Eye (tissue), 1 donor: ENCODE measurements at regions not wholly inside any gene's neighbourhood (a gene's known extent, or its start where the extent isn't known, plus 50 kb on each side); places are given as distances from the start of the nearest gene placed in this dataset.
A peak's percentile ranks its signal among the peaks of the same experiment; 100 is the strongest.

Source experiments
- DNase-seq: peaks from one replicate; pipeline ENCODE4 v3.0.0-alpha.2; 2015

GRCh38 chr7:52980129-52980528, 55.3 kb upstream of the POM121L12 start:
- DNase-seq = no peak

GRCh38 chr7:52973126-52973525, 62.3 kb upstream of the POM121L12 start:
- DNase-seq = no peak

- DNase-seq = no peak
Observed at GRCh38 chr7:52962402-52963076, 72.9 kb upstream of the POM121L12 start.

- no peak for DNase-seq
Observed at GRCh38 chr7:52961084-52961483, 74.3 kb upstream of the POM121L12 start.

GRCh38 chr7:52959878-52960660, 75.4 kb upstream of the POM121L12 start:
- no peak for DNase-seq

- DNase-seq = no peak
Observed at GRCh38 chr7:52959336-52959735, 76.1 kb upstream of the POM121L12 start.

GRCh38 chr7:52958621-52959140, 76.8 kb upstream of the POM121L12 start:
- DNase-seq = no peak

- no peak for DNase-seq
Observed at GRCh38 chr7:52956379-52956915, 79.0 kb upstream of the POM121L12 start.

- no peak for DNase-seq
Observed at GRCh38 chr7:52955522-52955921, 79.9 kb upstream of the POM121L12 start.

- DNase-seq = no peak
Observed at GRCh38 chr7:52944921-52945320, 90.5 kb upstream of the POM121L12 start.

GRCh38 chr7:52940481-52940880, 95.0 kb upstream of the POM121L12 start:
- DNase-seq = no peak

GRCh38 chr7:52938455-52939133, 96.8 kb upstream of the POM121L12 start:
- DNase-seq = no peak

GRCh38 chr7:52936750-52937149, 98.7 kb upstream of the POM121L12 start:
- DNase-seq = no peak

- no peak for DNase-seq
Observed at GRCh38 chr7:52928591-52928990, 106.8 kb upstream of the POM121L12 start.

- no peak for DNase-seq
Observed at GRCh38 chr7:52925332-52925731, 110.1 kb upstream of the POM121L12 start.

- no peak for DNase-seq
Observed at GRCh38 chr7:52920977-52921376, 114.5 kb upstream of the POM121L12 start.

- DNase-seq = no peak
Observed at GRCh38 chr7:52917982-52918578, 117.4 kb upstream of the POM121L12 start.

GRCh38 chr7:52911795-52912194, 123.6 kb upstream of the POM121L12 start:
- no peak for DNase-seq

- DNase-seq = no peak
Observed at GRCh38 chr7:52911326-52911725, 124.1 kb upstream of the POM121L12 start.

GRCh38 chr7:52909935-52910334, 125.5 kb upstream of the POM121L12 start:
- no peak for DNase-seq

- peak; percentile 3 for DNase-seq
Observed at GRCh38 chr7:52909131-52909530, 126.3 kb upstream of the POM121L12 start.

- peak; percentile 4 for DNase-seq
Observed at GRCh38 chr7:52897713-52898112, 137.7 kb upstream of the POM121L12 start.

GRCh38 chr7:52897288-52897687, 138.1 kb upstream of the POM121L12 start:
- DNase-seq = no peak
